Stimulated activated naive B cell treated with anti-CD40 and anti-IgM and Interleukin-4, amounts not matched to agents 10 μg/mL and 1 μg/mL and 100 μg/mL, for 72 hours (primary cell): ENCODE measurements at regions not wholly inside any gene's neighbourhood (a gene's known extent, or its start where the extent isn't known, plus 50 kb on each side); places are given as distances from the start of the nearest gene placed in this dataset.
A peak's percentile ranks its signal among the peaks of the same experiment; 100 is the strongest.

Source experiments
- ATAC-seq, 2 donors: fragments of 150-1000 bp; cut with Tn5 transposase; replicated peaks; 2 replicates each; pipeline ENCODE4 v1.10.0; 2021; ENCODE audit warnings: moderate library complexity in 1 of 2
- DNase-seq: peaks from one replicate; pipeline ENCODE4 v3.0.0; 2021
- H3K27ac Mint-ChIP-seq: one replicate; pipeline ENCODE4 v1.8.0; 2022; ENCODE audit warnings: mild to moderate bottlenecking, mixed read lengths
- H3K27me3 Mint-ChIP-seq, 2 donors: one replicate each; pipeline ENCODE4 v1.8.0; 2022; ENCODE audit warnings: mixed read lengths in 2 of 2
- H3K36me3 Mint-ChIP-seq, 2 donors: one replicate each; pipeline ENCODE4 v1.8.0; 2022; ENCODE audit warnings: mixed read lengths in 2 of 2, mild to moderate bottlenecking in 1 of 2
- H3K4me1 Mint-ChIP-seq, 2 donors: one replicate each; pipeline ENCODE4 v1.8.0; 2022; ENCODE audit warnings: mixed read lengths in 2 of 2, mild to moderate bottlenecking in 1 of 2
- H3K4me3 Mint-ChIP-seq, 2 donors: one replicate each; pipeline ENCODE4 v1.8.0; 2022; ENCODE audit warnings: mild to moderate bottlenecking in 2 of 2, mixed read lengths in 2 of 2, moderate library complexity in 1 of 2
- H3K9me3 Mint-ChIP-seq, 2 donors: one replicate each; pipeline ENCODE4 v1.8.0; 2022; ENCODE audit warnings: mixed read lengths in 2 of 2, mild to moderate bottlenecking in 1 of 2

DNA sequence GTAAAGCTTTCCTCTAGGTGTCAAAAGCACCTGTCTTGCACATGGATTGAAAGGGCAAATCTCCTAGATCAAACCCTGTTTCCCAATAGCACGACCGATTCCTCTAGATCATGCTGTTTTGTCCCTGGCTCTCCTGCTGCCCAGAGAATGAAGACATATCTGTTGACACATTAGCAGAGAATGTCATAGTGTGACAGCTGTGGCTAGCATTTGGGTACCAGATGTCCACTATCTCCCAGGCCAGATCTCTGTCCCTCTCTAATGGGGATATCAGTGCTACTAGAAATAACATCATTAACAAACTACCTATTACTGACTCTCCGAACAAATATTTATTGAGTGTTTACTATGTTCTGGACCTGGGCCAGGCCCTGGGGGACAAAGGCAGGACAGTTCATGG lies 72.4 kb upstream of the ISX start:
- ATAC-seq (no peak), DNase-seq (no peak)
- Mint-ChIP-seq H3K27ac (no peak overlapping the region), H3K27me3 (peaks cover 9 to 16% of the 10 kb centered on the region in 2 donors), H3K4me1 (no peaks in the 10 kb centered on the region), H3K36me3 (no peaks in the 10 kb centered on the region), H3K9me3 (peaks cover 5% of the 10 kb centered on the region in 2 donors), H3K4me3 (no peak overlapping the region)

DNA sequence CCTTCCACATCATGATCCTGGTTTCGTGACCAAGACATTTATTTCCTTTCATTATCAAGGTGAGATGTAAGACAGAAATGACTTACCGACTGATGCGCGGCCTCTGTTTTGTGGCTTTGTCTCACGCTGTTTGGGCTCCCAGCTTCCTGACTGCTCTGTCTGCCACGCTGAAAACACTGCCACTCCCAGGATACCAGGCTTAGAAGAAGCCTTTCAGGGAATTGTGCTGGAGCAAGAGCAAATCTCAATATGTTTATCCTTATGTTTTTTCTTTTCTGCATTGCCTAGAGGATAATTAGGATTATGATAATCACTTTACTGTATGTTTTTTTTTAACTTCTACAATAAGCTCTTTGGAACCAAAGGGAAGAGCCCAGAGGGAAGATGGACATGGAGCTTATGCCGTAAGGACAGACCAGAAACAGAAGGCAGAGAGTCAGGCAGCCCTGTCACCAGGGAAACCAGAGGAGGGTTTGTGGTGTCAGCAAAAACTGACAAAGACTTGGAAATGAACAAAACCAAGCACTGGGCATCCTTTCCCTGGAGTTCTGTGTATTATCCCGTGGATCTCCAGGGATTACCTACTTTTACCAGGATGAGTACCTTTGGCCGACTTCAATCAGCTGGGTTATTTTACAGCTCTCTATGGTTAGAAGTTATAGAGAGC lies 68.2 kb upstream of the ISX start:
- no peak overlapping the region for H3K27ac Mint-ChIP-seq
- H3K9me3 Mint-ChIP-seq = peaks cover 0 to 2% of the 10 kb centered on the region in 2 donors
- no peaks in the 10 kb centered on the region for H3K4me1 Mint-ChIP-seq
- no peaks in the 10 kb centered on the region for H3K36me3 Mint-ChIP-seq
- ATAC-seq (no peak), DNase-seq (no peak)
- H3K4me3 Mint-ChIP-seq = no peak overlapping the region
- H3K27me3 Mint-ChIP-seq = peaks cover 9 to 28% of the 10 kb centered on the region in 2 donors

DNA sequence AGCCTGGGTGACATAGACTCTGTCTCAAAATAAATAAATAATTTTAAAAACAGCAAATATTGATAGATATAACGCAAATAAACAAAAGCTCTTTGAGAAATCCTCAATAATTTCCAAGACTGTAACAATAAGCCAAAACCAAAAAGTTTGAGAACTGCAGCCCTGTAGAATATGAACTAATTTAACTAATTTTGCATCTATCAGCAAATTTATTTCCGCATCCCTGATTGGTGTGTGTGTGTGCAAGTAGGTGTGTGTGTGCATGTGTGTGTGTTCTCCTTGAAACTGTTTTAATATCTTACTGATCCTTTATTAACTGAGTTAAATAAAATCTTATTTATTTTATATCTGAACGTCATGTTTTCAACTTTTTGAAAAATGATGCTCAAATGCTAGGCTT lies 67.0 kb upstream of the ISX start:
- Mint-ChIP-seq H3K36me3 (no peaks in the 10 kb centered on the region), H3K4me1 (no peaks in the 10 kb centered on the region), H3K27ac (no peak overlapping the region), H3K27me3 (peaks cover 5 to 28% of the 10 kb centered on the region in 2 donors), H3K9me3 (peaks cover 0 to 2% of the 10 kb centered on the region in 2 donors), H3K4me3 (no peak overlapping the region)
- ATAC-seq = no peak
- DNase-seq = no peak

DNA sequence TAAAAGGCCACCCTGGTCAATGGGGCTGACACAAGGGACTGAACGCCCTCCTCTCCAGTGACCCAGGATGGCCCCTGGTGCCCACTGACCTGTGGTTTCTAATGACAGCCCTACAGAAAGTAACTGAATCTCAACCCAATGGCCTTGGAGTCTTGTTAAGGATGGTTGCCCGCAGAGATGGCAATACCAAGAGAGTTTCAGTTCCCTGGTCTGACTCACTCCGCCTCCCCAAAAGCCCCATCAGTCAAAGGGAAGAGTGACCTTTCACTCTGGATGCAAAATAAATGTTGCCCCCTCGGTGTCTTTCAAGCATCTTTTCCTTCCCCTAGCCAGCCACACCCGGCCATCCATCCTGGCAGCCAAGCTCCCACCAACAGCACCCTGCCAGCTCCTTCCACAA lies 57.7 kb upstream of the ISX start:
- Mint-ChIP-seq H3K27ac (no peak overlapping the region), H3K4me1 (peaks cover 0 to 10% of the 10 kb centered on the region in 2 donors), H3K27me3 (peaks cover 13 to 16% of the 10 kb centered on the region in 2 donors), H3K9me3 (no peaks in the 10 kb centered on the region), H3K36me3 (no peaks in the 10 kb centered on the region), H3K4me3 (no peak overlapping the region)
- DNase-seq = peak; percentile 9
- ATAC-seq = peak; percentile 83 to 91

DNA sequence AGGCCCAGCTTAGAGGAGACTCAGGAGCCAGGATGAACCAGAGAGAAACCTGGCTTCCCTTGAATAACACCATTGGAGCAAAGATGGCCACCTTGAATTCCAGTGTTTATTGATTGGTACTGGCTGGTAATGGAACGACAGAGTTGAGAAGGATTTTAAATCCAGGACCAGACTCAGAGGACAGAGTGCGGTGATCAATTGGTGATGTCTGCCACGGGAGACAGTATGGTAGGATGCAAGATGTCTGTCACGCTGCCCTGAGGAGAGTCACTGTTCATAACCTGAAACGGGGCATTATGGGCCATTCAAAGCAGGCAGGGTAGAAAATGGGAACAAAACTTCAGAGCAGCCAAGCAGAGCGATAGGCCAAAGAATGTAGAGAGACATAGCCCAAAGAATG lies 55.4 kb upstream of the ISX start:
- no peak for ATAC-seq

DNA sequence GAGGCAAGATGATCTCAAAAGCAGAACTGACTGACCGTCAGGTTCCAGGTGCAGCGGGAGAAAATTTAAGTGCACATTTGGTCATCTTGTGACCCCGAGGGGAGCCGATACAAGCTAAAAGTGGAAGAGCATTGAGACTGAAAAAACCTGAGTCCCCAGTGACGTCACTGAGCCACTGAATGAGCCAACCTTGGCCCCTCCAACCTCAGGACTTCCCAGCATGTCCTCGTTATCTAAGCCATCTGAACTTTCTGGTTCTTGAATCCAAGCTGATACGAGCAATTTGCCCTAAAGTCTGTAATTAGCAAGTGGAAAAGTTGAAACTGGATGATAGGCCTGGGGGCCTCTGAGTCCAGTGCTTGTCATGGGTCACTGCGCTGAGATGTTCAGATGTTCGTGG lies 51.1 kb upstream of the ISX start:
- ATAC-seq (no peak), DNase-seq (no peak)
- H3K4me3 Mint-ChIP-seq = no peak overlapping the region
- H3K4me1 Mint-ChIP-seq = no peaks in the 10 kb centered on the region
- H3K27ac Mint-ChIP-seq = no peak overlapping the region
- peaks cover 0 to 4% of the 10 kb centered on the region in 2 donors for H3K27me3 Mint-ChIP-seq
- H3K9me3 Mint-ChIP-seq = no peaks in the 10 kb centered on the region
- no peaks in the 10 kb centered on the region for H3K36me3 Mint-ChIP-seq

More for the DNA sequence above, 55.4 kb upstream of the ISX start:
- Mint-ChIP-seq H3K4me1 (peaks cover 0 to 10% of the 10 kb centered on the region in 2 donors), H3K27ac (no peak overlapping the region), H3K36me3 (no peaks in the 10 kb centered on the region), H3K4me3 (no peak overlapping the region), H3K9me3 (no peaks in the 10 kb centered on the region), H3K27me3 (peaks cover 8 to 16% of the 10 kb centered on the region in 2 donors)
- no peak for DNase-seq
